ENCODE measurements at regions not wholly inside any gene's neighbourhood (a gene's known extent, or its start where the extent isn't known, plus 50 kb on each side); places are given as distances from the start of the nearest gene placed in this dataset.

DNA sequence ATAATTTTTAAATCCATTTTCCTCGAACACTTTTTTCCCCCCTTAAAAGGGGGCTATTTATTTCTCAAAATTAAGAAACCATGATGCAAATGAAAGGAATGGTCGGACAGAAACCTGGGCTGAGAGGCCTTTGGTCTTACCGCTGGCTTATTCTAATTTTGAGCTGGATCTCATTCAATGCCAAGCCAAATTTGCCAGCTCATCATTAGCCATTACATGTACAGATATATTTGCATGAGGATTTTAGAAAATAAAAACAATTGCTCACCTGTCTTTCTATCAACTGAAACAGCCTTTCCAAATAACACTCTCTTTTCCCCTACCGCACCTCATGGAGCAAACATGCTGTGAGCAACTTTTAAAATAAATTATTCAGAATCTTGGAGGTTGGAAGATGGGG is 219.5 kb upstream of the DTNBP1 start:
- Histone ChIP-seq H3K36me3 (ENCODE audit: control insufficient read depth, insufficient read depth, low read length) (no peaks in the 10 kb centered on the region), H3K27me3 (ENCODE audit: control insufficient read depth, insufficient read depth, low read length) (no peaks in the 10 kb centered on the region), H3K4me3 (ENCODE audit: low read depth, low read length) (no peak overlapping the region), H3K27ac (no peak overlapping the region), H3K4me1 (no peaks in the 10 kb centered on the region), H3K79me2 (no peaks in the 10 kb centered on the region), H3K4me2 (ENCODE audit: low read length) (no peak overlapping the region), H3K9ac (no peak overlapping the region), H3K9me3 (ENCODE audit: control insufficient read depth, low read length) (no peaks in the 10 kb centered on the region), H2AFZ (no peak overlapping the region)
- no peak for TF ChIP-seq CTCF (IDR thresholded peaks at IDR 0.05)

DNA sequence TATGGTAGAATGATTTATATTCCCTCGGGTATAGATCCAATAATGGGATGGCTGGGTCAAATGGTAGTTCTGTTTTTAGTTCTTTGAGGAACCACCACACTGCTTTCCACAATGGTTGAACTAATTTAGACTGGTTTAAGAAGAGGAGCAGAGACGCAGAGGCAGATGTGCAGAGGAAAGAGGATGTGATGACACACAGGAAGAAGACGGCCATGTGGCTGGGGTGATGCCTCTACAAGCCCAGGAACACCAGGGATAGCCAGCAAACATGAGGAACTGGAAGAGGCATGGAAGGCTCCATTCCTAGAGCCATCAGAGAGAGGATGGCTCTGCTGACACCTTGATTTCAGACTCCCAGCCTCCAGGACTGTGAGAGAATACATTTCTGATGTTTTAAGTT is 218.3 kb upstream of the DTNBP1 start:
- no peak overlapping the region for H2AFZ ChIP-seq

DNA sequence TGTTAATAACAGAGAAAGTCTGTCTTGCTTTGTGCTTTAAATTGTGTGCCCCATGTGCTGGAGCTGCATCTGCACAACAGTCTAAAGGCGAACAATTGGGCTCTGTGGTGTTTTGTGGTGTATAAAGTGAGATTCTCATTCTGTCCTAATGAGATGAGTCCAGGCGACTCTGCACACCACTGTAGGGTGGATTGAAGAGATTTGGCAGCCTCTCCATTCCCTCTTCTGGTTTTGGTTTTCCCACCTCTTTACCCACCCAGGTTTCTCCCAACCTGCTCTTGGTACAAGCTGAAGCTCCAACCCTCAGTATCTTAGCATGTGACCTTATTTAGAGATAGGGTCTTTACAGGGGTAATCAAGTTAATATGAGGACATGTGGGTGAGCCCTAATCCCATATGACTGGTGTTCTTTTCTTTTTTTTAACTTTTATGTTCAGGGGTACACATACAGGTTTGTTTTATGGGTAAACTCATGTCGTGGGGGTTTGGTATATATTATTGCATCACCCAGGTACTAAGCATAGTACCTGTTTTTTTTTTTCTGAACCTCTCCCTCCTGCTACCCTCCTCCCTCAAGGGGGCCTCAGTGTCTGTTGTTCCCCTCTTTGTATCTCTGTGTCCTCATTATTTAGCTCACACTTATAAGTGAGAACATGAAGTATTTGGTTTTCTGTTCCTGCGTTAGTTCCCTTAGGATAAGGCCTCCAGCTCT is 217.6 kb upstream of the DTNBP1 start:
- no peak overlapping the region for H3K27ac ChIP-seq

More for the DNA sequence above, 218.3 kb upstream of the DTNBP1 start:
- Histone ChIP-seq H3K9me3 (ENCODE audit: control insufficient read depth, low read length) (no peaks in the 10 kb centered on the region), H3K4me2 (ENCODE audit: low read length) (no peak overlapping the region), H3K9ac (no peak overlapping the region), H3K4me1 (no peaks in the 10 kb centered on the region), H3K4me3 (ENCODE audit: low read depth, low read length) (no peak overlapping the region), H3K79me2 (no peaks in the 10 kb centered on the region), H3K36me3 (ENCODE audit: control insufficient read depth, insufficient read depth, low read length) (no peaks in the 10 kb centered on the region), H3K27ac (no peak overlapping the region), H3K27me3 (ENCODE audit: control insufficient read depth, insufficient read depth, low read length) (no peaks in the 10 kb centered on the region)
- no peak for TF ChIP-seq CTCF (IDR thresholded peaks at IDR 0.05)

GRCh38 chr6:15879371-15880261 is 216.8 kb upstream of the DTNBP1 start:
- H3K27ac ChIP-seq: no peak overlapping the region
- no peak overlapping the region for H3K9ac ChIP-seq
- H3K4me1 ChIP-seq: no peaks in the 10 kb centered on the region
- H3K4me3 ChIP-seq (ENCODE audit: low read depth, low read length): no peak overlapping the region
- no peak for TF ChIP-seq CTCF (IDR thresholded peaks at IDR 0.05)
- H3K9me3 ChIP-seq (ENCODE audit: control insufficient read depth, low read length): no peaks in the 10 kb centered on the region
- no peak overlapping the region for H2AFZ ChIP-seq
- no peak overlapping the region for H3K4me2 ChIP-seq (ENCODE audit: low read length)
- H3K27me3 ChIP-seq (ENCODE audit: control insufficient read depth, insufficient read depth, low read length): no peaks in the 10 kb centered on the region
- H3K79me2 ChIP-seq: no peaks in the 10 kb centered on the region
- H3K36me3 ChIP-seq (ENCODE audit: control insufficient read depth, insufficient read depth, low read length): no peaks in the 10 kb centered on the region

More for the DNA sequence above, 217.6 kb upstream of the DTNBP1 start:
- Histone ChIP-seq H3K4me2 (ENCODE audit: low read length) (no peak overlapping the region), H3K9ac (no peak overlapping the region), H2AFZ (no peak overlapping the region), H3K9me3 (ENCODE audit: control insufficient read depth, low read length) (no peaks in the 10 kb centered on the region), H3K4me3 (ENCODE audit: low read depth, low read length) (no peak overlapping the region), H3K4me1 (no peaks in the 10 kb centered on the region), H3K27me3 (ENCODE audit: control insufficient read depth, insufficient read depth, low read length) (no peaks in the 10 kb centered on the region), H3K79me2 (no peaks in the 10 kb centered on the region), H3K36me3 (ENCODE audit: control insufficient read depth, insufficient read depth, low read length) (no peaks in the 10 kb centered on the region)
- TF ChIP-seq CTCF (IDR thresholded peaks at IDR 0.05): no peak

All from parathyroid adenoma (tissue), 2 donors.